GM12874 (cell line): ENCODE measurements at regions not wholly inside any gene's neighbourhood (a gene's known extent, or its start where the extent isn't known, plus 50 kb on each side); places are given as distances from the start of the nearest gene placed in this dataset.

Experiments used
- CTCF ChIP-seq: IDR thresholded peaks from 2 replicates; pipeline ENCODE4 v1.5.1; 2011; ENCODE audit warnings: low read depth, mild to moderate bottlenecking, control low read depth, low read length, moderate library complexity; ENCODE audit not compliant: insufficient read depth

DNA sequence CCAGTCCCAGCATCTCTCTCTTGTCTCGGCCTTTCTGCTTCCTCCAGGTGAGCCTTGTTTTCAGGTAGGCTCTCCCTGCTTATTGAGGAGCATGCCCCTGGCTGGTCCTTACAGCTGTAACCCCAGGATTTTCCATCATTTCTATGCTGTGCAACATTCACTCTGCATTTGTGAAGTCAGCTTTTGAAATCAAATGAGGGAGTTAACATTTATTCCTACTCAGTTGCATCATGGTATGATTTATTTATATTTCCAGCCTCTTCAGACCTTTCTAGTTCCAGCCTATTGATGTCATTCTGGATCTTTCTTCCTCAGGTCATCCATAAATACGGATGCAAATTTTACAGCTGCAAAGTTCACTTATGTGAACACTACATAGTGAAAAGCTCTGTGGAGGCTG, 755.6 kb downstream of the TYW1 start:
- no peak for TF ChIP-seq CTCF

GRCh38 chr7:67753891-67754290, 757.3 kb downstream of the TYW1 start:
- TF ChIP-seq CTCF, result no peak

DNA sequence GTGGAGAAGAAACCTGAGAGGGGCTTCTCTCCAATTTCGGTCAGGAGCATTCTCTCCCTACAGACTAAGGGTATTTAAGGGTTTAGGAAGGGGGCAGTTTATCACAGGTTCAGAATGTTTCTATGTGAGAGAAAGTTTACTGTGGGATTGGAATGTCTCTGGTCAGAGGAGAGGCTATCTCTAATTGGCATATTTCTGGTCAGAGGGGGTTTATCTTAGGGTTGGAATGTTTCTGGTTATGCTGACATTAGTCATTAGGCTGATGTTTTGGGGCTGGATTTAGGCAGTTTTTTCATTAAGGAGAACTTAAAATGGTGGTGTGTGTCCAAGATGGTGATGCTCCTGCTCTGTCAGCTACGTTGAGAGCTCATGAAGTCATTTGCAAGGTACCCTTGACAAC, 758.0 kb downstream of the TYW1 start:
- TF ChIP-seq CTCF, result no peak

- TF ChIP-seq CTCF, result no peak
Measured at GRCh38 chr7:67758551-67758950, 761.9 kb downstream of the TYW1 start.

- no peak for TF ChIP-seq CTCF
Measured at GRCh38 chr7:67760971-67761370, 764.3 kb downstream of the TYW1 start.

DNA sequence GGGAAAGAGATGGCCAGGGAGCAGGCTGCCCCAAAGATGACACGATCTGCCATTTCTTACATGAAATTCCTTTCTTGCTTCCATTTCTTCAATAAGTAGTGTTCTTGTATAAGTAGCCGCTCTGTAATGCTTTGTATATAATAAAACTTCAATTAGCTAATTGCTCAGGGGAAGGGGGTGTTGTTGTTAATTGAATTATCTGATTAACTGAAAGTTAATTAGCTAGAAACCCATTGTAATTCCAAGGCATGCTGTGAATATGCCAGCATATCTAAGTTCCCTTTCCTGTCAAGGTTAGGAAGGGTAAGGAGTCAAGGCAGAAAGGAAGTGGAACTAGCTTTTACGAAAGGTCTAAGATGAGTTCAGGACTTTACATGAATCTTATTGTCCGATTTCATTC, 765.9 kb downstream of the TYW1 start:
- no peak for TF ChIP-seq CTCF

- TF ChIP-seq CTCF, result no peak
Measured at GRCh38 chr7:67764289-67764688, 767.7 kb downstream of the TYW1 start.
